ENCODE measurements at regions not wholly inside any gene's neighbourhood (a gene's known extent, or its start where the extent isn't known, plus 50 kb on each side); places are given as distances from the start of the nearest gene placed in this dataset.

GRCh38 chr15:26287381-26287780, 424.3 kb upstream of the ATP10A start:
- TF ChIP-seq PATZ1 (tag by site-specific recombination; IDR thresholded peaks at IDR 0.05): no peak
- no peak for TF ChIP-seq ZNF214 (tag by site-specific recombination; IDR thresholded peaks at IDR 0.05; ENCODE audit: borderline replicate concordance)
- no peak for TF ChIP-seq SP7 (tag by site-specific recombination; IDR thresholded peaks at IDR 0.05)
- no peaks in the 10 kb centered on the region for H3K9me3 ChIP-seq (ENCODE audit: control insufficient read depth, insufficient read depth, low read depth, low read length)
- ChIA-PET POLR2A (no interaction called here), CTCF (interaction anchor here (0.6 kb wide), 1 partner anchor 406 kb away, joined by 3 read pairs; no protein-coding TSS in a partner anchor)
- no peaks in the 10 kb centered on the region for H3K4me1 ChIP-seq (ENCODE audit: control insufficient read depth, insufficient read depth, low read length)
- no peaks in the 10 kb centered on the region for H3K36me3 ChIP-seq (ENCODE audit: control insufficient read depth in 2 of 2, insufficient read depth in 1 of 2, low read length in 2 of 2)
- no peak overlapping the region for H3K27ac ChIP-seq (ENCODE audit: extremely low read depth, low read depth, low read length)
- no peak overlapping the region for H3K4me3 ChIP-seq (ENCODE audit: low read depth, low read length)

GRCh38 chr15:26280281-26280680, 417.2 kb upstream of the ATP10A start:
- CTCF ChIA-PET: interaction anchor here (0.6 to 0.7 kb wide), 3 partner anchors 71 to 775 kb away, joined by 3 read pairs; no protein-coding TSS in a partner anchor
- POLR2A ChIA-PET: no interaction called here
- no peaks in the 10 kb centered on the region for H3K4me1 ChIP-seq (ENCODE audit: control insufficient read depth, insufficient read depth, low read length)
- no peaks in the 10 kb centered on the region for H3K36me3 ChIP-seq (ENCODE audit: control insufficient read depth in 2 of 2, insufficient read depth in 1 of 2, low read length in 2 of 2)
- H3K27ac ChIP-seq (ENCODE audit: extremely low read depth, low read depth, low read length): no peak overlapping the region
- H3K9me3 ChIP-seq (ENCODE audit: control insufficient read depth, insufficient read depth, low read depth, low read length): no peaks in the 10 kb centered on the region
- H3K4me3 ChIP-seq (ENCODE audit: low read depth, low read length): no peak overlapping the region
- TF ChIP-seq ZSCAN16 (tag by site-specific recombination; IDR thresholded peaks at IDR 0.05) (no peak), ZNF777 (tag by site-specific recombination; IDR thresholded peaks at IDR 0.05; ENCODE audit: borderline replicate concordance) (no peak), ZNF426 (tag by site-specific recombination; IDR thresholded peaks at IDR 0.05) (no peak), MYNN (tag by site-specific recombination; IDR thresholded peaks at IDR 0.05; ENCODE audit: borderline replicate concordance) (no peak)

- Histone ChIP-seq H3K27ac (ENCODE audit: extremely low read depth, low read depth, low read length) (no peak overlapping the region), H3K36me3 (ENCODE audit: control insufficient read depth in 2 of 2, insufficient read depth in 1 of 2, low read length in 2 of 2) (no peaks in the 10 kb centered on the region), H3K4me1 (ENCODE audit: control insufficient read depth, insufficient read depth, low read length) (no peaks in the 10 kb centered on the region), H3K9me3 (ENCODE audit: control insufficient read depth, insufficient read depth, low read depth, low read length) (no peaks in the 10 kb centered on the region), H3K4me3 (ENCODE audit: low read depth, low read length) (no peak overlapping the region)
- ChIA-PET CTCF (interaction anchor here (0.6 to 1.0 kb wide), 3 partner anchors 478 to 723 kb away, joined by 3 read pairs; no protein-coding TSS in a partner anchor), POLR2A (no interaction called here)
- TF ChIP-seq ZNF221 (tag by site-specific recombination; IDR thresholded peaks at IDR 0.05; ENCODE audit: borderline replicate concordance): no peak
- TF ChIP-seq ZFP3 (tag by site-specific recombination; IDR thresholded peaks at IDR 0.05; ENCODE audit: low read depth): no peak
- TF ChIP-seq ZNF133 (tag by site-specific recombination; IDR thresholded peaks at IDR 0.05): no peak
- no peak for TF ChIP-seq BCL11A (tag by site-specific recombination; IDR thresholded peaks at IDR 0.05; ENCODE audit: low read depth)
- TF ChIP-seq ZNF366 (tag by site-specific recombination; conservative IDR thresholded peaks at IDR 0.05): no peak
- no peak for TF ChIP-seq MZF1 (tag by site-specific recombination; IDR thresholded peaks at IDR 0.05; ENCODE audit: borderline replicate concordance)
- TF ChIP-seq ZNF561 (tag by site-specific recombination; IDR thresholded peaks at IDR 0.05; ENCODE audit: borderline replicate concordance): no peak
- no peak for TF ChIP-seq ZNF548 (tag by site-specific recombination; IDR thresholded peaks at IDR 0.05)
- TF ChIP-seq ZBTB11 (tag by site-specific recombination; conservative IDR thresholded peaks at IDR 0.05; ENCODE audit: low read depth): no peak
- no peak for TF ChIP-seq KLF16 (tag by site-specific recombination; IDR thresholded peaks at IDR 0.05)
- no peak for TF ChIP-seq ZNF354C (tag by site-specific recombination; IDR thresholded peaks at IDR 0.05; ENCODE audit: borderline replicate concordance, low read depth)
- no peak for TF ChIP-seq TCF7L2 (IDR thresholded peaks at IDR 0.05; ENCODE audit: borderline replicate concordance, low read depth, low read length)
- no peak for TF ChIP-seq ZNF112 (tag by site-specific recombination; IDR thresholded peaks at IDR 0.05)
These were observed 398.8 kb upstream of the ATP10A start for GRCh38 chr15:26261966-26262365.

All from HEK293 (cell line).